Psoas muscle (tissue), 7 donors: ENCODE measurements at regions not wholly inside any gene's neighbourhood (a gene's known extent, or its start where the extent isn't known, plus 50 kb on each side); places are given as distances from the start of the nearest gene placed in this dataset.
"Not testable (repeated sequence)": the region's sequence is repeated elsewhere in the genome, so short reads cannot be mapped to it uniquely, and the experiment has no call there.

Source experiments
- ATAC-seq, 4 donors: fragments of 200-7000 bp; cut with Tn5 transposase; one replicate each; pipeline ENCODE4 v1.9.1; 2020; ENCODE audit warnings: moderate library complexity in 3 of 4, mild to moderate bottlenecking in 2 of 4
- DNase-seq, 2 donors: peaks; one replicate each; pipeline ENCODE4 v3.0.0-alpha.2; 2020
- H3K27ac ChIP-seq: fragments of 200-600 bp; one replicate; pipeline ENCODE4 v1.8.0; 2022
- H3K27me3 ChIP-seq, 3 donors: fragments of 200-600 bp in 1 of 3; one replicate each; pipeline versions ENCODE4 v1.6.1 to v1.8.0; 2013 to 2022; ENCODE audit warnings: low read length in 2 of 3, mild to moderate bottlenecking in 2 of 3, moderate library complexity in 1 of 3; ENCODE audit not compliant: insufficient read depth in 3 of 3
- H3K36me3 ChIP-seq, 2 donors: fragments of 200-600 bp in 1 of 2; one replicate each; pipeline versions ENCODE4 v1.6.1 to v1.8.0; 2013 to 2022; ENCODE audit warnings: low read depth in 1 of 2, mild to moderate bottlenecking in 1 of 2, moderate library complexity in 1 of 2; ENCODE audit not compliant: insufficient read depth in 1 of 2
- H3K4me1 ChIP-seq: fragments of 200-600 bp; one replicate; pipeline ENCODE4 v1.8.0; 2022
- H3K4me3 ChIP-seq: fragments of 200-600 bp; one replicate; pipeline ENCODE4 v1.8.0; 2022; ENCODE audit warnings: mild to moderate bottlenecking
- H3K9me3 ChIP-seq: fragments of 200-600 bp; one replicate; pipeline ENCODE4 v1.8.0; 2022
- WGBS, 3 donors: extraction: QIAGEN DNeasy Blood & Tissue Kit; methylation state at CpG; one replicate each; pipeline versions ENCODE4 v1.1.6 to v1.1.7; 2013; 5-methylcytosine and 5-hydroxymethylcytosine counted together
- intact Hi-C, 2 donors: fragments of 100-400 bp; cut with DNase I; formaldehyde crosslinking; loops; one replicate each; pipeline versions ENCODE4 v1.11.0 to v1.14.2; 2022
- TF ChIP-seq, protein P1 (sequence below): fragments of 200-600 bp; IDR thresholded peaks from one replicate; pipeline ENCODE4 v1.8.0; 2022; ENCODE audit warnings: antibody characterized with exemption
- donor health status: healthy with polysubstance abuse.
- donor health status: DM: no; HTN: no; CAD: no; lungs with moderate emphysema.
- donor health status: Bipolar disorder and iron deficiency.
- donor health status: healthy.
- donor health status: DM: yes; HTN: yes; CAD: no.
- donor health status: DM: no; HTN: no; CAD: no.
- donor health status: DM: yes; HTN: yes; CAD: no.

DNA sequence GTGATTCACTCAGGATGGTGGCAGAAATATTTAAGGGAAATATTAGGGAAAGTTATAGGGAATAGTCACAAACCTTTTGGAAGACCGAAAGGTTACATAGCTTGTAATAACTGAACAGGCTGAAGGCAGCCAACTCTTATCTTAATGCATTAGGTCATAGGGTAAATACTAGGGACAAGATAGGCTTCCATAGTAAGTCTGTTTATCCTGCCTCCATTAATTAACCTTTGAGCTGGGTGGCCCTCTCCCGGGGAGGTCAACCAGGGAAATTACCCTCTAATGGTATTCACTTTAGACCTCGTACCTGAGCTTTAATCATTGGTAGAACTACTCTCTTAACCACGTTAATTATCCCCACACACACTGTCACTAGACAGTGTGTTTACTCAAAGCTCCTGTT is 981.8 kb downstream of the SLC16A7 start:
- intact Hi-C loops, result no loop called here
- H3K4me3 ChIP-seq, result no peak overlapping the region
- no peaks in the 10 kb centered on the region for H3K9me3 ChIP-seq
- WGBS, 3 donors, result 59 to 73% (median 64%) methylated on average over 4 of the region's 4 CpGs
- no peaks in the 10 kb centered on the region for H3K36me3 ChIP-seq
- TF ChIP-seq, protein P1, sequence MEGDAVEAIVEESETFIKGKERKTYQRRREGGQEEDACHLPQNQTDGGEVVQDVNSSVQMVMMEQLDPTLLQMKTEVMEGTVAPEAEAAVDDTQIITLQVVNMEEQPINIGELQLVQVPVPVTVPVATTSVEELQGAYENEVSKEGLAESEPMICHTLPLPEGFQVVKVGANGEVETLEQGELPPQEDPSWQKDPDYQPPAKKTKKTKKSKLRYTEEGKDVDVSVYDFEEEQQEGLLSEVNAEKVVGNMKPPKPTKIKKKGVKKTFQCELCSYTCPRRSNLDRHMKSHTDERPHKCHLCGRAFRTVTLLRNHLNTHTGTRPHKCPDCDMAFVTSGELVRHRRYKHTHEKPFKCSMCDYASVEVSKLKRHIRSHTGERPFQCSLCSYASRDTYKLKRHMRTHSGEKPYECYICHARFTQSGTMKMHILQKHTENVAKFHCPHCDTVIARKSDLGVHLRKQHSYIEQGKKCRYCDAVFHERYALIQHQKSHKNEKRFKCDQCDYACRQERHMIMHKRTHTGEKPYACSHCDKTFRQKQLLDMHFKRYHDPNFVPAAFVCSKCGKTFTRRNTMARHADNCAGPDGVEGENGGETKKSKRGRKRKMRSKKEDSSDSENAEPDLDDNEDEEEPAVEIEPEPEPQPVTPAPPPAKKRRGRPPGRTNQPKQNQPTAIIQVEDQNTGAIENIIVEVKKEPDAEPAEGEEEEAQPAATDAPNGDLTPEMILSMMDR, result no peak
- ATAC-seq (no peak), DNase-seq (no peak)
- no peak overlapping the region for H3K27ac ChIP-seq
- H3K27me3 ChIP-seq, result no peaks in the 10 kb centered on the region
- no peaks in the 10 kb centered on the region for H3K4me1 ChIP-seq

DNA sequence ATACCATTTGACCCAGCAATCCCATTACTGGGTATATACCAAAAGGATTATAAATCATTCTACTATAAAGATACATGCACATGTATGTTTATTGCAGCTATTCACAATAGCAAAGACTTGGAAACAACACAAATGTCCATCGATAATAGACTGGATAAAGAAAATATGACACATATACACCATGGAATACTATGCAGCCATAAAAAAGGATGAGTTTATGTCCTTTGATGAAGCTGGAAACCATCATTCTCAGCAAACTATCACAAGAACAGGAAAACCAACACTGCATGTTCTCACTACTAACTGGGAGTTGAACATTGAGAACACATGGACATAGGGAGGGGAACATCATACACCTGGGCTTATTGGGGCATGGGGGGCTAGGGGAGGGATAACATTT is 991.8 kb downstream of the SLC16A7 start:
- H3K4me3 ChIP-seq, DNase-seq, H3K27me3 ChIP-seq, H3K4me1 ChIP-seq, H3K36me3 ChIP-seq, H3K9me3 ChIP-seq, H3K27ac ChIP-seq, intact Hi-C loops, ATAC-seq: not testable (repeated sequence)
- WGBS, 3 donors, result 88 to 97% (median 91%) methylated on average over 1 of the region's 1 CpG

DNA sequence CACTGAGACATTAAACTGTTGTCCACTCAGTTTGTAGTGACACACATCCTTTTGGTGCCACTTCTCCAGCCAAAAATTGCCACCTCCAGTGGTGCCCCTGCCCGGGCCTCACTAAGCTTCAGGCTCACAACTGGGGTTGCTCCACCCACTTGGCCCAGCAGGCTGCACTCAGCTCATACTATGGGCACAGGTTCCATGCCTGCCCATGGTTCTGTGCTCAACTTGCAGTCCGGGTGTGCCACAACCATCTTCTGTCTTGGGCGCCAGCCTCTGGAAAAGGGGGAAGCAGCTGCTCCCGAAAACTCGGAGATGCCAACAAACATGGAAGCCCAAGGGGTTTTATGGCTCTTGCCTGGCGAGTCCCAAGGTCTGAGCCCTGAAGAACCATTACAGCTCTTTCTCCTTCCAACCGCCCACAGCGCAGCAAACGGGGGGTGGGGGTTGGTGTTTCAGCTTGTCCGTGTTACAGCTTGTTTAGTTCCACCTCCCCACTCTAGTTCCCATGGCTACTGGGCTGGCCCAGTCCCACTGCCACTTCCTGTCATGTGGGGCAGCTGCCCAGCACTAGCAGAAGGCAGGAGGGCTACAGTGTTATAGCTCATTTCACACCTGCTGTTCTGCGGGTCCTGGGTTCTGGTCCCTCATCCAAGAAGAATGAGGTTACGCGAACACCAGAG is 998.3 kb downstream of the SLC16A7 start:
- DNase-seq, result no peak
- TF ChIP-seq, protein P1, result no peak
- intact Hi-C loops, result no loop called here
- no peaks in the 10 kb centered on the region for H3K27me3 ChIP-seq
- ATAC-seq, result no peak
- no peak overlapping the region for H3K27ac ChIP-seq
- no peak overlapping the region for H3K4me3 ChIP-seq
- H3K36me3 ChIP-seq, result peaks cover 0 to 2% of the 10 kb centered on the region in 2 donors
- no peaks in the 10 kb centered on the region for H3K9me3 ChIP-seq
- no peaks in the 10 kb centered on the region for H3K4me1 ChIP-seq
- 85 to 95% (median 87%) methylated on average over 13 of the region's 13 CpGs for WGBS, 3 donors

DNA sequence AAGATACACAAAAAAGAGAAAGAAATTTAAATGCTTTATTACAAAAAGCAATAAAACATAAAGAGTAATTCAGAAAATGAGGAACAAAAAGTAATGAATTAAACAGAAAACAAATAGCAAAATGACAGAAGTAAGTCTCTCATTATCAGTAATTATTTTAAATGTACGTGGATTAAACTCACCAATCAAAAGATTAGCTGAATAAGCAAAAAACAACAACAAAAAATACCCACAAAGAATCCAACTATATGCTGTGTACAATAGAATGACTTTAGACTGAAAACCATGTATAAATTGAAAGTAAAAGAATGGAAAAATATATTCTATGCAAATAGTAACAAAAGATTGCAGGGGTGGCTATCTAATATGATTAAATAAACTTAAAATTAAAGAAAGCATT is 1006.8 kb downstream of the SLC16A7 start:
- H3K36me3 ChIP-seq, result peaks cover 0 to 2% of the 10 kb centered on the region in 2 donors
- 35 to 53% (median 48%) methylated on average over 1 of the region's 1 CpG for WGBS, 3 donors
- ATAC-seq, result no peak
- H3K4me1 ChIP-seq, result no peaks in the 10 kb centered on the region
- no peak for DNase-seq
- no peaks in the 10 kb centered on the region for H3K9me3 ChIP-seq
- H3K27me3 ChIP-seq, result no peaks in the 10 kb centered on the region
- TF ChIP-seq, protein P1, result no peak
- intact Hi-C loops, result no loop called here
- H3K27ac ChIP-seq, result no peak overlapping the region
- no peak overlapping the region for H3K4me3 ChIP-seq

DNA sequence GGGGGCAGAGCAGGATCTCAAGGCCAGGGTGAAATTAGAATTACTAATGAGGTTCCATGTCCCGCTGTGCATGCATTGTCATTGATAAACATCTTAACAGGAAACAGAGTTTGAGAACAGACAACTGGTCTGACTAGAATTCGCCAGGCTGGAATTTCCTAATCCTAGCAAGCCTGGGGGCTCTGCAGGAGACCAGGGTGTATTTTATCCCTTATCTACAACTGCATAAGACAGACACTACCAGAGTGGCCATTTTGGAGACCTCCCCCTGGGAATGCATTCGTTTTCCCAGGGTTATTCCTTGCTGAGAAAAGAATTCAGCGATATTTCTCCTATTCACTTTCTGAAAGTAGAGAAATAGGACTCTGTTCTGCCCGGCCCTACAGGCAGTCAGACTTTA is 1007.6 kb downstream of the SLC16A7 start:
- H3K36me3 ChIP-seq, H3K27ac ChIP-seq, DNase-seq, H3K4me1 ChIP-seq, H3K9me3 ChIP-seq, intact Hi-C loops, H3K27me3 ChIP-seq, H3K4me3 ChIP-seq, ATAC-seq: not testable (repeated sequence)
- WGBS, 3 donors, result 64 to 69% (median 68%) methylated on average over 5 of the region's 5 CpGs

DNA sequence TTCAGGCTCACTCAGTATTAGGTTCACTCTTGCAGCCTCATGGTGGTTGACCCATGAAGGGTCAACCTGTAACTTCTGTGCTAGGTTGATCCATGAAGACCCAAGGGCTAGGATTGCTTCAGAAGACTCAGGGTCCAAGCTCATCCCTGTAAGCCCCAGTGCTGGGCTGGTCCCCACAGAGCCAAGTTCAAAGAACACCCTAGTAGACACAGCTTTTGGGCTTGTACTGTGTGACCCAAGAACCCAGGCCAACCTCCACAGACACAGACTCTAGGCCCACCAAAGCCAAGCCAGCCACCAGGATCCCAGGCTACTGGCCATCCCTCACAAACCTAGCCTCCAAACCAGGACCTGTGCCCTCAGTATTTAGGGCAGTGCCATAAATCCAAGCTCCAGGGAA is 1020.6 kb downstream of the SLC16A7 start:
- intact Hi-C loops, result no loop called here
- no peak overlapping the region for H3K4me3 ChIP-seq
- H3K27ac ChIP-seq, result no peak overlapping the region
- H3K27me3 ChIP-seq, result no peaks in the 10 kb centered on the region
- no peaks in the 10 kb centered on the region for H3K4me1 ChIP-seq
- DNase-seq, result no peak
- TF ChIP-seq, protein P1, result no peak
- ATAC-seq, result no peak
- H3K9me3 ChIP-seq, result no peaks in the 10 kb centered on the region
- H3K36me3 ChIP-seq, result no peaks in the 10 kb centered on the region
